GM18511 (cell line): ENCODE measurements at regions not wholly inside any gene's neighbourhood (a gene's known extent, or its start where the extent isn't known, plus 50 kb on each side); places are given as distances from the start of the nearest gene placed in this dataset.
"Not testable (repeated sequence)": the region's sequence is repeated elsewhere in the genome, so short reads cannot be mapped to it uniquely, and the experiment has no call there.

Source experiments
- ATAC-seq: cut with Tn5 transposase; IDR thresholded peaks from one replicate; pipeline ENCODE4 v1.9.1; 2021; ENCODE audit warnings: mild to moderate bottlenecking, moderate library complexity; ENCODE audit not compliant: unreplicated experiment

GRCh38 chr1:214715126-214715525, 112.1 kb downstream of the CENPF start:
- ATAC-seq: no peak

- no peak for ATAC-seq
Observed at GRCh38 chr1:214717351-214717750, 114.4 kb downstream of the CENPF start.

- no peak for ATAC-seq
Observed at GRCh38 chr1:214718724-214719123, 115.7 kb downstream of the CENPF start.

GRCh38 chr1:214719207-214719606, 116.2 kb downstream of the CENPF start:
- no peak for ATAC-seq

- no peak for ATAC-seq
Observed at GRCh38 chr1:214720561-214720960, 117.6 kb downstream of the CENPF start.

GRCh38 chr1:214727274-214727673, 124.3 kb downstream of the CENPF start:
- no peak for ATAC-seq

- ATAC-seq: no peak
Observed at GRCh38 chr1:214739621-214740238, 136.7 kb downstream of the CENPF start.

- no peak for ATAC-seq
Observed at GRCh38 chr1:214740471-214740870, 137.5 kb downstream of the CENPF start.

- ATAC-seq: no peak
Observed at GRCh38 chr1:214747050-214747635, 144.1 kb downstream of the CENPF start.

- no peak for ATAC-seq
Observed at GRCh38 chr1:214753236-214753852, 150.3 kb downstream of the CENPF start.

- no peak for ATAC-seq
Observed at GRCh38 chr1:214761030-214761429, 158.0 kb downstream of the CENPF start.

GRCh38 chr1:214762902-214763301, 159.9 kb downstream of the CENPF start:
- no peak for ATAC-seq

GRCh38 chr1:214764502-214764901, 161.5 kb downstream of the CENPF start:
- no peak for ATAC-seq

GRCh38 chr1:214767221-214767620, 164.2 kb downstream of the CENPF start:
- no peak for ATAC-seq

GRCh38 chr1:214769666-214770065, 166.7 kb downstream of the CENPF start:
- not testable (repeated sequence) for ATAC-seq

- ATAC-seq: no peak
Observed at GRCh38 chr1:214777364-214777763, 174.4 kb downstream of the CENPF start.

- ATAC-seq: no peak
Observed at GRCh38 chr1:214791961-214792360, 189.0 kb downstream of the CENPF start.

- ATAC-seq: no peak
Observed at GRCh38 chr1:214792527-214793186, 189.7 kb downstream of the CENPF start.

GRCh38 chr1:214793708-214794107, 190.7 kb downstream of the CENPF start:
- ATAC-seq: no peak

- ATAC-seq: no peak
Observed at GRCh38 chr1:214801191-214801590, 198.2 kb downstream of the CENPF start.

GRCh38 chr1:214808845-214809460, 206.0 kb downstream of the CENPF start:
- no peak for ATAC-seq

- ATAC-seq: no peak
Observed at GRCh38 chr1:214816603-214817002, 213.6 kb downstream of the CENPF start.
